MM.1S (cell line): ENCODE measurements at regions not wholly inside any gene's neighbourhood (a gene's known extent, or its start where the extent isn't known, plus 50 kb on each side); places are given as distances from the start of the nearest gene placed in this dataset.

Experiments
- DNase-seq: peaks from one replicate; pipeline ENCODE4 v3.0.0-alpha.2; 2015
- H2AFZ ChIP-seq: fragments of 300-600 bp; sonication (generic); 2 replicates; pipeline ENCODE4 v1.6.0; 2016; ENCODE audit warnings: antibody characterized with exemption, low read length
- H3F3A ChIP-seq: fragments of 300-600 bp; sonication (generic); 2 replicates; pipeline ENCODE4 v1.6.1; 2016; ENCODE audit warnings: mild to moderate bottlenecking, antibody characterized with exemption, low read length, moderate library complexity, mixed read lengths; ENCODE audit not compliant: insufficient read depth
- H3K27ac ChIP-seq: fragments of 300-600 bp; sonication (generic); 2 replicates; pipeline ENCODE4 v1.5.1; 2016; ENCODE audit warnings: mild to moderate bottlenecking, low read length
- H3K27me3 ChIP-seq: fragments of 300-600 bp; sonication (generic); replicated peaks from 2 replicates; pipeline ENCODE4 v1.6.0; 2016; ENCODE audit warnings: low read length; ENCODE audit not compliant: insufficient read depth
- H3K36me3 ChIP-seq: fragments of 300-600 bp; sonication (generic); replicated peaks from 2 replicates; pipeline ENCODE4 v1.6.1; 2016; ENCODE audit warnings: mild to moderate bottlenecking, low read length, mixed read lengths; ENCODE audit not compliant: insufficient read depth
- H3K4me1 ChIP-seq: fragments of 300-600 bp; sonication (generic); 2 replicates; pipeline ENCODE4 v1.6.1; 2016; ENCODE audit warnings: low read length, mixed read lengths
- H3K4me2 ChIP-seq: fragments of 300-600 bp; sonication (generic); 2 replicates; pipeline ENCODE4 v1.6.0; 2016; ENCODE audit warnings: low read depth, low read length
- H3K4me3 ChIP-seq: fragments of 300-600 bp; sonication (generic); 2 replicates; pipeline ENCODE4 v1.5.1; 2016; ENCODE audit warnings: low read length, mixed read lengths
- H3K79me2 ChIP-seq: fragments of 300-600 bp; sonication (generic); 2 replicates; pipeline ENCODE4 v1.6.1; 2016; ENCODE audit warnings: mixed run types, low read length, mixed read lengths
- H3K9ac ChIP-seq: fragments of 300-600 bp; sonication (generic); 2 replicates; pipeline ENCODE4 v1.6.1; 2016; ENCODE audit warnings: low read length, mixed read lengths
- H3K9me2 ChIP-seq: fragments of 300-600 bp; sonication (generic); replicated peaks from 2 replicates; pipeline ENCODE4 v1.6.1; 2016; ENCODE audit warnings: mild to moderate bottlenecking, low read length, mixed read lengths; ENCODE audit not compliant: insufficient read depth
- H3K9me3 ChIP-seq: fragments of 300-600 bp; sonication (generic); replicated peaks from 2 replicates; pipeline ENCODE4 v1.6.1; 2016; ENCODE audit warnings: mild to moderate bottlenecking, low read length, mixed read lengths; ENCODE audit not compliant: insufficient read depth
- H4K20me1 ChIP-seq: fragments of 300-600 bp; sonication (generic); 2 replicates; pipeline ENCODE4 v1.6.1; 2016; ENCODE audit warnings: mild to moderate bottlenecking, low read length, moderate library complexity, mixed read lengths; ENCODE audit not compliant: insufficient read depth
- EZH2 ChIP-seq: fragments of 300-600 bp; sonication (generic); optimal IDR thresholded peaks from 2 replicates; pipeline ENCODE3; 2017; ENCODE audit warnings: low read depth, mild to moderate bottlenecking, antibody characterized with exemption, low read length, mixed read lengths
- EZH2phosphoT487 ChIP-seq: fragments of 300-600 bp; sonication (generic); IDR thresholded peaks from 2 replicates; pipeline ENCODE4 v1.6.1; 2018; ENCODE audit warnings: antibody characterized with exemption, low read length
- TF ChIP-seq, protein P1 (sequence below): fragments of 300-600 bp; sonication (generic); IDR thresholded peaks from 2 replicates; pipeline ENCODE4 v1.5.1; 2016; ENCODE audit warnings: antibody characterized with exemption, low read length, mixed read lengths

DNA sequence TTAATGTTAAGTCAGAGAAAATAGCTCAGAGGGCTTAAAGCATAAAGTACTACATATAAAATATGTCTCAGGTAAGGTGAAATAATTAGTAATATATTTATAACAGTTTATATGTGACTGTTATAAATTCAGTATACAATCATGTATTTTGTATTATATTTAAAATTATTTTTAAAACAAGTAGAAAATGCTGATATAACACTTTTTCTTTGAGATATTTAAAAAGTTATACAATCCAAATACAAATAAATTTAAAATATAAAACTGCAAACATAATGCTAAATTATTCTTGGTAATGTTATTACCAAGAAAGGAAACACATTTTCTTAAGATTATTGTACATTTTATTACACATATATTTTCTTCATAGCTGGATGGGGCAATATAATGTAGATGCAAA is 539.9 kb upstream of the CDH9 start:
- no peaks in the 10 kb centered on the region for H4K20me1 ChIP-seq
- TF ChIP-seq EZH2phosphoT487 (no peak), EZH2 (no peak)
- TF ChIP-seq, protein P1, sequence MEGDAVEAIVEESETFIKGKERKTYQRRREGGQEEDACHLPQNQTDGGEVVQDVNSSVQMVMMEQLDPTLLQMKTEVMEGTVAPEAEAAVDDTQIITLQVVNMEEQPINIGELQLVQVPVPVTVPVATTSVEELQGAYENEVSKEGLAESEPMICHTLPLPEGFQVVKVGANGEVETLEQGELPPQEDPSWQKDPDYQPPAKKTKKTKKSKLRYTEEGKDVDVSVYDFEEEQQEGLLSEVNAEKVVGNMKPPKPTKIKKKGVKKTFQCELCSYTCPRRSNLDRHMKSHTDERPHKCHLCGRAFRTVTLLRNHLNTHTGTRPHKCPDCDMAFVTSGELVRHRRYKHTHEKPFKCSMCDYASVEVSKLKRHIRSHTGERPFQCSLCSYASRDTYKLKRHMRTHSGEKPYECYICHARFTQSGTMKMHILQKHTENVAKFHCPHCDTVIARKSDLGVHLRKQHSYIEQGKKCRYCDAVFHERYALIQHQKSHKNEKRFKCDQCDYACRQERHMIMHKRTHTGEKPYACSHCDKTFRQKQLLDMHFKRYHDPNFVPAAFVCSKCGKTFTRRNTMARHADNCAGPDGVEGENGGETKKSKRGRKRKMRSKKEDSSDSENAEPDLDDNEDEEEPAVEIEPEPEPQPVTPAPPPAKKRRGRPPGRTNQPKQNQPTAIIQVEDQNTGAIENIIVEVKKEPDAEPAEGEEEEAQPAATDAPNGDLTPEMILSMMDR, result no peak
- no peaks in the 10 kb centered on the region for H3K79me2 ChIP-seq
- no peak overlapping the region for H3K27ac ChIP-seq
- H3K9me3 ChIP-seq, result no peaks in the 10 kb centered on the region
- H3K9ac ChIP-seq, result no peak overlapping the region
- no peak overlapping the region for H3K4me3 ChIP-seq
- DNase-seq, result no peak
- H3K27me3 ChIP-seq, result no peaks in the 10 kb centered on the region
- no peaks in the 10 kb centered on the region for H3K9me2 ChIP-seq
- H3F3A ChIP-seq, result no peaks in the 10 kb centered on the region
- H3K36me3 ChIP-seq, result no peaks in the 10 kb centered on the region
- H3K4me2 ChIP-seq, result no peak overlapping the region
- no peak overlapping the region for H2AFZ ChIP-seq
- H3K4me1 ChIP-seq, result no peaks in the 10 kb centered on the region

DNA sequence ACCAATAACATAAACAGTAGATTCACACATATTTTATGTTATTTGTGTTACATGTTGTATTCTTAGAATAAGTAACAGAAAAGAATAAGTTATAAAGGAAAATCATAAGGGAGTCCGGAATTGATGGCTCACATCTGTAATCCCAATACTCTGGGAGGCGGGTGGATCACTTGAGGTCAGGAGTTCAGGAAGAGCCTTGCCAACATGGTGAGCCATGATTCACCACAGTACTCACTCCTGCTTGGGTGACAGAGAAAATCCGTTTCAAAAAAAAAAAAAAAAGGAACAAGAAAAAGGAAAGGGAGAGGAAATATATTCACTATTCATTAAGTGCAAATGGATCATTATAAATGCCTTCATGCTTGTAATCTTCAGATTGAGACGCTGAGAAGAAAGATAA is 533.3 kb upstream of the CDH9 start:
- H3K4me1 ChIP-seq, result no peaks in the 10 kb centered on the region
- no peaks in the 10 kb centered on the region for H3K9me2 ChIP-seq
- no peak overlapping the region for H3K4me2 ChIP-seq
- no peak for TF ChIP-seq EZH2phosphoT487
- no peak for TF ChIP-seq EZH2
- TF ChIP-seq, protein P1, result no peak
- no peaks in the 10 kb centered on the region for H3K27me3 ChIP-seq
- H4K20me1 ChIP-seq, result no peaks in the 10 kb centered on the region
- no peak overlapping the region for H3K4me3 ChIP-seq
- no peaks in the 10 kb centered on the region for H3K79me2 ChIP-seq
- DNase-seq, result no peak
- no peaks in the 10 kb centered on the region for H3K9me3 ChIP-seq
- H3F3A ChIP-seq, result no peaks in the 10 kb centered on the region
- H3K9ac ChIP-seq, result no peak overlapping the region
- no peaks in the 10 kb centered on the region for H3K36me3 ChIP-seq
- H2AFZ ChIP-seq, result no peak overlapping the region
- H3K27ac ChIP-seq, result no peak overlapping the region

DNA sequence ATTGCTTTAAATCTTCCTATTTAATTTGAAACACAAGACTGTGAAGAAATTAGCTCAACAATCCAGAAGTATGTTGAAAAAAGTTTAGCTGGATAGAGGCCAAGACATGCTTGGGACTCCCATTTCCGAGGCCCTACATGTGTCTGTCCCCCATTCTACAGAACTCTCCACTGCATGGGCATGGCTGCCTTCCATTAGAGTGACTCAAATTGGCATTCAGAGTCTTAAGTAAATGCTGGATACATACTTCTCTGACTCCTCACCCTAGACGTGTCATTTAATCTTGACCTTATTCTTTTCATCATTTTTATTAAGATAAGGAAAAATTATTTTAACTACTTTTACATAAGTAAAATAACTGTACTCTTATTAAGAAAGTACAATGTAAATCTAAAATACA is 530.4 kb upstream of the CDH9 start:
- Histone ChIP-seq H3K9me3 (no peaks in the 10 kb centered on the region), H3K27ac (no peak overlapping the region), H3K4me3 (no peak overlapping the region), H3K27me3 (no peaks in the 10 kb centered on the region), H2AFZ (no peak overlapping the region), H3K9me2 (no peaks in the 10 kb centered on the region), H4K20me1 (no peaks in the 10 kb centered on the region), H3K79me2 (no peaks in the 10 kb centered on the region), H3F3A (no peaks in the 10 kb centered on the region), H3K9ac (no peak overlapping the region), H3K4me2 (no peak overlapping the region), H3K36me3 (no peaks in the 10 kb centered on the region), H3K4me1 (no peaks in the 10 kb centered on the region)
- DNase-seq, result no peak
- TF ChIP-seq EZH2phosphoT487, result no peak

DNA sequence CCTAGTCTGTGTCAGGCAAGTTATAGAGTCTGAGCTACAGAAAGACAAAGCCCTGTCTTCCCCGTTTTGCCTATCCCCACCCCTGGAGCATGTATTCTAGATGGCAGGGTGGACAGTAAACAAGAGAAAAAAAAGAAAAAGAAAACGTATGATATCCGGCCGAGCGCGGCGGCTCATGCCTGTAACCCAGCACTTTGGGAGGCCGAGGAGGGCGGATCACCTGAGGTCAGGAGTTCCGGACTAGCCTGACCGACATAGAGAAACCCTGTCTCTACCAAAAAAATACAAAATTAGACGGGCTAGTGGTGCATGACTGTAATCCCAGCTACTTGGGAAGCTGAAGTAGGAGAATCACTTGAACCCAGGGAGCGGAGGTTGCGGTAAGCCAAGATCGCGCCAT is 523.0 kb upstream of the CDH9 start:
- H3K27ac ChIP-seq, result no peak overlapping the region
- H3K4me3 ChIP-seq, result no peak overlapping the region
- H3K9ac ChIP-seq, result no peak overlapping the region
- no peak overlapping the region for H2AFZ ChIP-seq
- TF ChIP-seq EZH2phosphoT487 (no peak), EZH2 (no peak)
- TF ChIP-seq, protein P1, result no peak
- no peak overlapping the region for H3K4me2 ChIP-seq
- no peaks in the 10 kb centered on the region for H3F3A ChIP-seq
- no peaks in the 10 kb centered on the region for H4K20me1 ChIP-seq
- no peaks in the 10 kb centered on the region for H3K36me3 ChIP-seq
- H3K9me2 ChIP-seq, result no peaks in the 10 kb centered on the region
- no peaks in the 10 kb centered on the region for H3K27me3 ChIP-seq
- H3K79me2 ChIP-seq, result no peaks in the 10 kb centered on the region
- DNase-seq, result no peak
- no peaks in the 10 kb centered on the region for H3K9me3 ChIP-seq
- H3K4me1 ChIP-seq, result no peaks in the 10 kb centered on the region
